ENCODE measurements at regions not wholly inside any gene's neighbourhood (a gene's known extent, or its start where the extent isn't known, plus 50 kb on each side); places are given as distances from the start of the nearest gene placed in this dataset.

GRCh38 chr6:74899416-74899815 is 306.4 kb downstream of the COL12A1 start:
- no peaks in the 10 kb centered on the region for H3K79me2 ChIP-seq (replicated peaks; ENCODE audit: insufficient read depth, low read length)
- H3K27ac ChIP-seq (ENCODE audit: low read length): no peak overlapping the region
- H3K27me3 ChIP-seq (ENCODE audit: insufficient read depth, low read depth, low read length): no peaks in the 10 kb centered on the region
- H2AFZ ChIP-seq (ENCODE audit: low read depth, low read length): no peak overlapping the region
- H3K9me3 ChIP-seq (ENCODE audit: low read length): peaks cover 4% of the 10 kb centered on the region
- no peaks in the 10 kb centered on the region for H3K36me3 ChIP-seq (ENCODE audit: insufficient read depth, low read length)
- no peaks in the 10 kb centered on the region for H3F3A ChIP-seq (ENCODE audit: insufficient read depth, low read length, poor library complexity, severe bottlenecking)
- H3K9me2 ChIP-seq (ENCODE audit: insufficient read depth, low read length): no peaks in the 10 kb centered on the region
- H4K20me1 ChIP-seq (ENCODE audit: insufficient read depth): no peaks in the 10 kb centered on the region
- H3K9ac ChIP-seq (ENCODE audit: low read length): no peak overlapping the region
- TF ChIP-seq REST (IDR thresholded peaks at IDR 0.05; ENCODE audit: borderline replicate concordance) (no peak), SMC3 (conservative IDR thresholded peaks at IDR 0.05; ENCODE audit: poor library complexity) (no peak), EP300 (conservative IDR thresholded peaks at IDR 0.05; ENCODE audit: poor library complexity, severe bottlenecking) (no peak), RAD21 (conservative IDR thresholded peaks at IDR 0.05) (no peak), MXI1 (conservative IDR thresholded peaks at IDR 0.05; ENCODE audit: poor library complexity, severe bottlenecking) (no peak), TAF1 (IDR thresholded peaks at IDR 0.05; ENCODE audit: low read depth) (no peak), EZH2 (IDR thresholded peaks at IDR 0.05; ENCODE audit: borderline replicate concordance, insufficient read depth, low read length, poor library complexity, severe bottlenecking) (no peak), POLR2AphosphoS5 (IDR thresholded peaks at IDR 0.05) (no peak)
- TF ChIP-seq, protein P1, sequence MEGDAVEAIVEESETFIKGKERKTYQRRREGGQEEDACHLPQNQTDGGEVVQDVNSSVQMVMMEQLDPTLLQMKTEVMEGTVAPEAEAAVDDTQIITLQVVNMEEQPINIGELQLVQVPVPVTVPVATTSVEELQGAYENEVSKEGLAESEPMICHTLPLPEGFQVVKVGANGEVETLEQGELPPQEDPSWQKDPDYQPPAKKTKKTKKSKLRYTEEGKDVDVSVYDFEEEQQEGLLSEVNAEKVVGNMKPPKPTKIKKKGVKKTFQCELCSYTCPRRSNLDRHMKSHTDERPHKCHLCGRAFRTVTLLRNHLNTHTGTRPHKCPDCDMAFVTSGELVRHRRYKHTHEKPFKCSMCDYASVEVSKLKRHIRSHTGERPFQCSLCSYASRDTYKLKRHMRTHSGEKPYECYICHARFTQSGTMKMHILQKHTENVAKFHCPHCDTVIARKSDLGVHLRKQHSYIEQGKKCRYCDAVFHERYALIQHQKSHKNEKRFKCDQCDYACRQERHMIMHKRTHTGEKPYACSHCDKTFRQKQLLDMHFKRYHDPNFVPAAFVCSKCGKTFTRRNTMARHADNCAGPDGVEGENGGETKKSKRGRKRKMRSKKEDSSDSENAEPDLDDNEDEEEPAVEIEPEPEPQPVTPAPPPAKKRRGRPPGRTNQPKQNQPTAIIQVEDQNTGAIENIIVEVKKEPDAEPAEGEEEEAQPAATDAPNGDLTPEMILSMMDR (IDR thresholded peaks at IDR 0.05; ENCODE audit: poor library complexity, severe bottlenecking): no peak
- H3K4me3 ChIP-seq (ENCODE audit: low read length): no peak overlapping the region
- H3K4me2 ChIP-seq (ENCODE audit: low read length): no peak overlapping the region

DNA sequence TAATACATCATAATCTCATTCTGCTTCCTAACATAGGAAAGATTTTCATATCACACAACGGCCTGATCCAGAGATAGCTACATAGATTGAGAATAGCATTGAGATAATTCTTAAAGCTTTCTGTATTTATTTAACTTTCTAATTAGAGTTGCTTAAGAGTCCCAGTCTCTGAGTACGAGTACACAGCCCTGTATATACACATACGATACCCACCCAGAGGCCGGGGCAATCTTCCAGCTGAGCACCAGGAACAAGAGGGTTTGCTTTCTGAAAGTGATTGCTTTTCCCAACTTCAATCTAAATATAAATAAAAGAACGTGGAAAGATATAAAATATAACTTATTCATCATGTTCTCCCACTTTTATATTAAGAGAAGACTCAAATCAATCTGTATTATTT is 313.8 kb downstream of the COL12A1 start:
- H3K9me3 ChIP-seq (ENCODE audit: low read length): no peaks in the 10 kb centered on the region
- no peaks in the 10 kb centered on the region for H3K79me2 ChIP-seq (replicated peaks; ENCODE audit: insufficient read depth, low read length)
- H3K27me3 ChIP-seq (ENCODE audit: insufficient read depth, low read depth, low read length): no peaks in the 10 kb centered on the region
- H4K20me1 ChIP-seq (ENCODE audit: insufficient read depth): no peaks in the 10 kb centered on the region
- TF ChIP-seq TAF1 (IDR thresholded peaks at IDR 0.05; ENCODE audit: low read depth) (no peak), SMC3 (conservative IDR thresholded peaks at IDR 0.05; ENCODE audit: poor library complexity) (no peak), EP300 (conservative IDR thresholded peaks at IDR 0.05; ENCODE audit: poor library complexity, severe bottlenecking) (no peak), REST (IDR thresholded peaks at IDR 0.05; ENCODE audit: borderline replicate concordance) (no peak)
- H3F3A ChIP-seq (ENCODE audit: insufficient read depth, low read length, poor library complexity, severe bottlenecking): no peaks in the 10 kb centered on the region
- H2AFZ ChIP-seq (ENCODE audit: low read depth, low read length): no peak overlapping the region
- H3K9ac ChIP-seq (ENCODE audit: low read length): no peak overlapping the region
- no peak overlapping the region for H3K4me3 ChIP-seq (ENCODE audit: low read length)
- H3K4me2 ChIP-seq (ENCODE audit: low read length): no peak overlapping the region
- H3K36me3 ChIP-seq (ENCODE audit: insufficient read depth, low read length): no peaks in the 10 kb centered on the region
- no peak overlapping the region for H3K27ac ChIP-seq (ENCODE audit: low read length)
- no peaks in the 10 kb centered on the region for H3K9me2 ChIP-seq (ENCODE audit: insufficient read depth, low read length)

Measured in neural cell (in vitro differentiated cells).